Calu3 (cell line): ENCODE measurements at regions not wholly inside any gene's neighbourhood (a gene's known extent, or its start where the extent isn't known, plus 50 kb on each side); places are given as distances from the start of the nearest gene placed in this dataset.

ENCODE experiments used
- BruUV-seq: library from RNA; stranded (reverse); fragments of 400-500 nt; replicated peaks from 2 replicates; lab custom pipeline; 2021; lab: Mats Ljungman, UMichigan
- CTCF ChIA-PET: fragments of 300-600 bp; sonication (Branson Sonifier 250); formaldehyde crosslinking; loops from one replicate; lab custom pipeline; 2022; ENCODE audit warnings: antibody characterized with exemption; lab: Charles Lee
- DNase-seq: peaks from one replicate; pipeline ENCODE4 v3.0.0; 2022
- H3K27ac Mint-ChIP-seq: one replicate; pipeline ENCODE4 v1.8.0; 2022; ENCODE audit warnings: mixed read lengths; ENCODE audit not compliant: unreplicated experiment
- H3K27me3 Mint-ChIP-seq: one replicate; pipeline ENCODE4 v1.8.0; 2022; ENCODE audit warnings: mixed read lengths; ENCODE audit not compliant: unreplicated experiment
- H3K36me3 Mint-ChIP-seq: one replicate; pipeline ENCODE4 v1.8.0; 2022; ENCODE audit warnings: mild to moderate bottlenecking, moderate library complexity, mixed read lengths; ENCODE audit not compliant: insufficient read depth, unreplicated experiment
- H3K4me1 Mint-ChIP-seq: one replicate; pipeline ENCODE4 v1.8.0; 2022; ENCODE audit warnings: mild to moderate bottlenecking, low read depth, mixed read lengths; ENCODE audit not compliant: unreplicated experiment
- H3K4me3 Mint-ChIP-seq: one replicate; pipeline ENCODE4 v1.8.0; 2022; ENCODE audit warnings: mild to moderate bottlenecking, low read depth, moderate library complexity, mixed read lengths; ENCODE audit not compliant: unreplicated experiment
- H3K9me3 Mint-ChIP-seq: one replicate; pipeline ENCODE4 v1.8.0; 2022; ENCODE audit warnings: low read depth, mixed read lengths; ENCODE audit not compliant: unreplicated experiment
- CTCF ChIP-seq: fragments of 200-600 bp; IDR thresholded peaks from one replicate; pipeline ENCODE4 v1.8.0; 2022; ENCODE audit warnings: antibody characterized with exemption; ENCODE audit not compliant: unreplicated experiment
- intact Hi-C: fragments of 100-400 bp; cut with micrococcal nuclease; formaldehyde crosslinking; loops from one replicate; pipeline ENCODE4 v1.10.0; 2022; ENCODE audit not compliant: unreplicated experiment

- Mint-ChIP-seq H3K4me3 (no peak overlapping the region), H3K36me3 (no peaks in the 10 kb centered on the region), H3K9me3 (no peaks in the 10 kb centered on the region), H3K27ac (no peak overlapping the region), H3K4me1 (no peaks in the 10 kb centered on the region), H3K27me3 (peaks cover 10% of the 10 kb centered on the region)
- TF ChIP-seq CTCF, result no peak
- CTCF ChIA-PET, result no interaction called here
- BruUV-seq, result no TSS peak
- intact Hi-C loops, result no loop called here
- no peak for DNase-seq
These were observed 232.5 kb upstream of the ZFHX3 start for GRCh38 chr16:73280388-73280787.

GRCh38 chr16:73279451-73279850, 231.5 kb upstream of the ZFHX3 start:
- Mint-ChIP-seq H3K27ac (no peak overlapping the region), H3K4me3 (no peak overlapping the region), H3K4me1 (no peaks in the 10 kb centered on the region), H3K36me3 (no peaks in the 10 kb centered on the region), H3K27me3 (peaks cover 10% of the 10 kb centered on the region), H3K9me3 (no peaks in the 10 kb centered on the region)
- no peak for TF ChIP-seq CTCF
- BruUV-seq, result no TSS peak
- CTCF ChIA-PET, result no interaction called here
- intact Hi-C loops, result no loop called here
- no peak for DNase-seq

GRCh38 chr16:73277071-73277470, 229.1 kb upstream of the ZFHX3 start:
- H3K9me3 Mint-ChIP-seq, result no peaks in the 10 kb centered on the region
- no peaks in the 10 kb centered on the region for H3K4me1 Mint-ChIP-seq
- no peak overlapping the region for H3K4me3 Mint-ChIP-seq
- TF ChIP-seq CTCF, result no peak
- no TSS peak for BruUV-seq
- CTCF ChIA-PET, result no interaction called here
- H3K27ac Mint-ChIP-seq, result no peak overlapping the region
- no peaks in the 10 kb centered on the region for H3K36me3 Mint-ChIP-seq
- DNase-seq, result no peak
- H3K27me3 Mint-ChIP-seq, result peaks cover 8% of the 10 kb centered on the region
- intact Hi-C loops, result no loop called here

- CTCF ChIA-PET, result no interaction called here
- TF ChIP-seq CTCF, result no peak
- H3K36me3 Mint-ChIP-seq, result no peaks in the 10 kb centered on the region
- no peaks in the 10 kb centered on the region for H3K27me3 Mint-ChIP-seq
- no TSS peak for BruUV-seq
- no peaks in the 10 kb centered on the region for H3K9me3 Mint-ChIP-seq
- intact Hi-C loops, result no loop called here
- no peak overlapping the region for H3K27ac Mint-ChIP-seq
- no peaks in the 10 kb centered on the region for H3K4me1 Mint-ChIP-seq
- DNase-seq, result no peak
- H3K4me3 Mint-ChIP-seq, result no peak overlapping the region
These were observed 227.5 kb upstream of the ZFHX3 start for GRCh38 chr16:73275448-73275847.
